GM12873 (cell line): ENCODE measurements at regions not wholly inside any gene's neighbourhood (a gene's known extent, or its start where the extent isn't known, plus 50 kb on each side); places are given as distances from the start of the nearest gene placed in this dataset.

ENCODE experiments used
- TF ChIP-seq, protein P1 (sequence below): IDR thresholded peaks from 2 replicates; pipeline ENCODE4 v1.5.1; 2012; ENCODE audit warnings: low read depth, mild to moderate bottlenecking, moderate library complexity, low read length, control low read depth; ENCODE audit not compliant: insufficient read depth; ENCODE audit errors: missing control alignments

DNA sequence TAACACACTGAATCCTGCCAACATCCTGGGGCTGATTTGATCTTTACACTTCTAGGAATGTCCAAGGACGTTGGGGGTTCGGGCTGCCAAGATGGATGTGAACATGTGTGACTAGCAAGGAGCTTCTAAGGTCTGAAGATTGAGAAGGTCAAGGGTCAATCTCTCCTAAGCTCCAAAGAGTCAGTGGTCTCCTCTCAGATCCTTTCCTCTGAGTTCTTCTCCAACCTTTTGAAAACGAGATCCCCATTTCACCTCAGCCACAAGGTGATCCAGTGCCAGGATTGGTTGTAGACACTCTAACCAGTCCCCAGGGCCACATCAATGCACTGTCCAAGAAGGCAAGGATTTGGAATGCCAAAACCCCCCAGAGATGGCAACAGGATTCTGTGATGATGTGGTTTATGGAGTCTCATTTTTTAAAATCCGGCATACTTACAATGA, 266.8 kb downstream of the NDUFS4 start:
- TF ChIP-seq, protein P1, sequence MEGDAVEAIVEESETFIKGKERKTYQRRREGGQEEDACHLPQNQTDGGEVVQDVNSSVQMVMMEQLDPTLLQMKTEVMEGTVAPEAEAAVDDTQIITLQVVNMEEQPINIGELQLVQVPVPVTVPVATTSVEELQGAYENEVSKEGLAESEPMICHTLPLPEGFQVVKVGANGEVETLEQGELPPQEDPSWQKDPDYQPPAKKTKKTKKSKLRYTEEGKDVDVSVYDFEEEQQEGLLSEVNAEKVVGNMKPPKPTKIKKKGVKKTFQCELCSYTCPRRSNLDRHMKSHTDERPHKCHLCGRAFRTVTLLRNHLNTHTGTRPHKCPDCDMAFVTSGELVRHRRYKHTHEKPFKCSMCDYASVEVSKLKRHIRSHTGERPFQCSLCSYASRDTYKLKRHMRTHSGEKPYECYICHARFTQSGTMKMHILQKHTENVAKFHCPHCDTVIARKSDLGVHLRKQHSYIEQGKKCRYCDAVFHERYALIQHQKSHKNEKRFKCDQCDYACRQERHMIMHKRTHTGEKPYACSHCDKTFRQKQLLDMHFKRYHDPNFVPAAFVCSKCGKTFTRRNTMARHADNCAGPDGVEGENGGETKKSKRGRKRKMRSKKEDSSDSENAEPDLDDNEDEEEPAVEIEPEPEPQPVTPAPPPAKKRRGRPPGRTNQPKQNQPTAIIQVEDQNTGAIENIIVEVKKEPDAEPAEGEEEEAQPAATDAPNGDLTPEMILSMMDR = no peak

DNA sequence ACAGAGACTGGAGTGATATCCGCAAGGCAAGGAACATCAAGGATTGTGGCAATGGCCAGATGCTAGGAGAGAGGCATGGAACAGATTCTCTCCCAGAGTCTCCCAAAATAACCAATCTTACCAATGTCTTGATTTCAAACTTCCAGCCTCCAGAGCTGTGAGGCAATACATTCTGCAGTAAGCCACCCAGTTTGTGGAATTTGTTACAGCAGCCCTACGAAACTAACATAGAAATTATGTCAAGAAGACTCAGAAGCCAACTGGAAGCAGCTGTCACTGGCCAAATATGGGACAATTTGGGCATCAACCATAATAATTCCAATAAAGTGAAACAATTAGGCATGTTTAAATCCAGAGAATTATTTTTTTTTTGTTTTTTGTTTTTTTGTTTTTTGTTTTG, 271.1 kb downstream of the NDUFS4 start:
- TF ChIP-seq, protein P1 = no peak
